ENCODE measurements at regions not wholly inside any gene's neighbourhood (a gene's known extent, or its start where the extent isn't known, plus 50 kb on each side); places are given as distances from the start of the nearest gene placed in this dataset.

DNA sequence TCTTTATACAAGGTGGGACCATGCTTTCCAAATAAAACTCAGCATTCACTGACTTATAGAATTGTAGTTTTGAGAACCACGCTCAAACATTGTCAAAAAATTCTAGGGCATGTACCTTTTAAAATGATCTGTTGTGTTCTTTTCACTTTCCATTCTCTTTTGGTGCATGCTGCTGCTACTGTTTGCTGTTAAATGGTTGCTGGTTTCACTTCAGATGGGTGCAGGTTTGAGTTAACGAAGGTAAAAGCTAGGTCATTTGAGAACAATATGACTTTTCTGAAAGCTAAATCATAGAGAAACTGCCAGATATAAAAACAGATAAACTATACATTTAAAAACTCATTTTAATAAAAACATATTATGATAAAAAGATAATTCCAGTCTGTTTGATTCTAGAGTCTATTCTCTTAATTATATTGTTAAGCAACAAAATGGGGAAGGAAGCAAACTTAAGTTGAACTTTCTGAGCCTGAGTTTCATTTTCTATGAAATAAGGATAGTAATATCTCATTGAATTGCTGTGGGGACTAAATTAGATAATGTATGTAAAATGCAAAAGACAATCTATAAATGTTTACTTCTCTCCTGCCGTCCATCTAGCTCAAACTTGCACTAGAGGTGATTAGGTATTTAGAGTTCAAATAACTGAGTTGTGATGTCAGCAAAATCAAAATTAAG lies 82.4 kb downstream of the OXSM start:
- Histone ChIP-seq H3K79me2 (ENCODE audit: low read depth) (no peaks in the 10 kb centered on the region), H3K4me3 (no peak overlapping the region), H3K27me3 (no peaks in the 10 kb centered on the region), H3K27ac (no peak overlapping the region), H4K20me1 (ENCODE audit: low read depth) (no peaks in the 10 kb centered on the region), H3K4me2 (no peak overlapping the region), H3K4me1 (no peaks in the 10 kb centered on the region), H3K9me3 (ENCODE audit: low read depth) (no peaks in the 10 kb centered on the region), H2AFZ (replicated peaks) (no peak overlapping the region), H3K36me3 (no peaks in the 10 kb centered on the region), H3F3A (ENCODE audit: low read depth) (no peaks in the 10 kb centered on the region), H3K9ac (no peak overlapping the region)
- no peaks in the 10 kb centered on the region for H3K9me3 Mint-ChIP-seq
- no peaks in the 10 kb centered on the region for H3K27me3 Mint-ChIP-seq (ENCODE audit: insufficient read depth, low read depth)
- no peaks in the 10 kb centered on the region for H3K36me3 Mint-ChIP-seq
- TF ChIP-seq, protein P1, sequence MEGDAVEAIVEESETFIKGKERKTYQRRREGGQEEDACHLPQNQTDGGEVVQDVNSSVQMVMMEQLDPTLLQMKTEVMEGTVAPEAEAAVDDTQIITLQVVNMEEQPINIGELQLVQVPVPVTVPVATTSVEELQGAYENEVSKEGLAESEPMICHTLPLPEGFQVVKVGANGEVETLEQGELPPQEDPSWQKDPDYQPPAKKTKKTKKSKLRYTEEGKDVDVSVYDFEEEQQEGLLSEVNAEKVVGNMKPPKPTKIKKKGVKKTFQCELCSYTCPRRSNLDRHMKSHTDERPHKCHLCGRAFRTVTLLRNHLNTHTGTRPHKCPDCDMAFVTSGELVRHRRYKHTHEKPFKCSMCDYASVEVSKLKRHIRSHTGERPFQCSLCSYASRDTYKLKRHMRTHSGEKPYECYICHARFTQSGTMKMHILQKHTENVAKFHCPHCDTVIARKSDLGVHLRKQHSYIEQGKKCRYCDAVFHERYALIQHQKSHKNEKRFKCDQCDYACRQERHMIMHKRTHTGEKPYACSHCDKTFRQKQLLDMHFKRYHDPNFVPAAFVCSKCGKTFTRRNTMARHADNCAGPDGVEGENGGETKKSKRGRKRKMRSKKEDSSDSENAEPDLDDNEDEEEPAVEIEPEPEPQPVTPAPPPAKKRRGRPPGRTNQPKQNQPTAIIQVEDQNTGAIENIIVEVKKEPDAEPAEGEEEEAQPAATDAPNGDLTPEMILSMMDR (IDR thresholded peaks at IDR 0.05) = no peak
- TF ChIP-seq EZH2 (IDR thresholded peaks at IDR 0.05) = no peak
- no peak for TF ChIP-seq EZH2phosphoT487 (IDR thresholded peaks at IDR 0.05)
- no peak overlapping the region for H3K27ac Mint-ChIP-seq
- no peak for DNase-seq (ENCODE audit: low spot score)
- H3K4me1 Mint-ChIP-seq = no peaks in the 10 kb centered on the region
- no peak overlapping the region for H3K4me3 Mint-ChIP-seq

GRCh38 chr3:25883492-25883891 lies 93.6 kb downstream of the OXSM start:
- no peaks in the 10 kb centered on the region for H3F3A ChIP-seq (ENCODE audit: low read depth)
- H3K4me2 ChIP-seq = no peak overlapping the region
- no peak for TF ChIP-seq EZH2phosphoT487 (IDR thresholded peaks at IDR 0.05)
- no peak for TF ChIP-seq EZH2 (IDR thresholded peaks at IDR 0.05)
- TF ChIP-seq, protein P1 (IDR thresholded peaks at IDR 0.05) = no peak
- no peaks in the 10 kb centered on the region for H3K79me2 ChIP-seq (ENCODE audit: low read depth)
- H3K4me3 Mint-ChIP-seq = no peak overlapping the region
- peaks cover 2% of the 10 kb centered on the region for H3K27me3 Mint-ChIP-seq (ENCODE audit: insufficient read depth, low read depth)
- H3K4me3 ChIP-seq = no peak overlapping the region
- H3K27me3 ChIP-seq = no peaks in the 10 kb centered on the region
- H3K9me3 ChIP-seq (ENCODE audit: low read depth) = no peaks in the 10 kb centered on the region
- H3K4me1 Mint-ChIP-seq = peaks cover 3% of the 10 kb centered on the region
- no peak overlapping the region for H2AFZ ChIP-seq (replicated peaks)
- H3K4me1 ChIP-seq = no peaks in the 10 kb centered on the region
- H3K9me3 Mint-ChIP-seq = no peaks in the 10 kb centered on the region
- no peaks in the 10 kb centered on the region for H4K20me1 ChIP-seq (ENCODE audit: low read depth)
- no peaks in the 10 kb centered on the region for H3K36me3 Mint-ChIP-seq
- H3K27ac ChIP-seq = no peak overlapping the region
- DNase-seq (ENCODE audit: low spot score) = no peak
- no peak overlapping the region for H3K9ac ChIP-seq
- no peak overlapping the region for H3K27ac Mint-ChIP-seq
- H3K36me3 ChIP-seq = no peaks in the 10 kb centered on the region

DNA sequence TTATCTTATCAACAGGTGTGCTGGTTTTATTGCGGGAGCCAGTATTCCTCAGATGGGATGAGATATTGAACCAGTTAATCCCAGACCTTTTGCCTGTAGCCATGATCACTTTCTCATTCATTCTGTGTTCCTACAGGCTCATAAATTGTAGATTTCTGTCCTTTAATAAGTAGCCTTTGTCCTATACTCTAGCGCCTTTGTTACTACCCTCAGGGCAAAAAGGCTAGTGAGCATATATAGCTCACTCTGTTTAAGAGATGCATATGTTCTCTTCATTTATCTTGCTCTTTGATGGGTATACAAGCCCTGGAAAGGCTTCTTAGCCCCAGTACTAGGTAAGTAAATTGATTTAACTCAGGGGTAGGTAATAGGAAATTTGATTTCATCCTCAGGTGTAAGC lies 95.1 kb downstream of the OXSM start:
- no peaks in the 10 kb centered on the region for H3K9me3 Mint-ChIP-seq

More for the DNA sequence above, 95.1 kb downstream of the OXSM start:
- Histone ChIP-seq H4K20me1 (ENCODE audit: low read depth) (no peaks in the 10 kb centered on the region), H3K36me3 (no peaks in the 10 kb centered on the region), H3K79me2 (ENCODE audit: low read depth) (no peaks in the 10 kb centered on the region), H3K4me3 (no peak overlapping the region), H2AFZ (replicated peaks) (no peak overlapping the region), H3K4me1 (peaks cover 12% of the 10 kb centered on the region), H3F3A (ENCODE audit: low read depth) (no peaks in the 10 kb centered on the region), H3K27ac (no peak overlapping the region), H3K4me2 (no peak overlapping the region), H3K9ac (no peak overlapping the region), H3K27me3 (no peaks in the 10 kb centered on the region), H3K9me3 (ENCODE audit: low read depth) (no peaks in the 10 kb centered on the region)
- DNase-seq (ENCODE audit: low spot score) = no peak
- Mint-ChIP-seq H3K36me3 (no peaks in the 10 kb centered on the region), H3K4me3 (no peak overlapping the region), H3K4me1 (peaks cover 3% of the 10 kb centered on the region), H3K27ac (no peak overlapping the region), H3K27me3 (ENCODE audit: insufficient read depth, low read depth) (peaks cover 2% of the 10 kb centered on the region)
- TF ChIP-seq EZH2phosphoT487 (IDR thresholded peaks at IDR 0.05) = no peak
- TF ChIP-seq, protein P1 (IDR thresholded peaks at IDR 0.05) = no peak
- no peak for TF ChIP-seq EZH2 (IDR thresholded peaks at IDR 0.05)
